ENCODE measurements at regions not wholly inside any gene's neighbourhood (a gene's known extent, or its start where the extent isn't known, plus 50 kb on each side); places are given as distances from the start of the nearest gene placed in this dataset.

GRCh38 chr12:127401536-127401935, 865.4 kb upstream of the TMEM132C start:
- H3K18ac ChIP-seq (ENCODE audit: extremely low read depth, low read length): no peak overlapping the region
- TF ChIP-seq HDAC6 (IDR thresholded peaks at IDR 0.05; ENCODE audit: low read depth, low read length) (no peak), SP4 (IDR thresholded peaks at IDR 0.05; ENCODE audit: low read length) (no peak), BCL11A (IDR thresholded peaks at IDR 0.05; ENCODE audit: low read depth in 2 of 2, low read length in 2 of 2) (no peak), PHF8 (conservative IDR thresholded peaks at IDR 0.05; ENCODE audit: low read depth, low read length) (no peak), ASH2L (IDR thresholded peaks at IDR 0.05; ENCODE audit: low read length) (no peak)
- H3K23me2 ChIP-seq (ENCODE audit: low read depth, low read length): no peaks in the 10 kb centered on the region
- H3K27ac ChIP-seq (ENCODE audit: low read depth, low read length): no peak overlapping the region
- DNase-seq (ENCODE audit: low read depth in 1 of 2, low spot score in 2 of 2): no peak
- H3K23ac ChIP-seq (ENCODE audit: insufficient read length): no peak overlapping the region
- H2BK5ac ChIP-seq (ENCODE audit: low read depth, low read length): no peak overlapping the region
- no peaks in the 10 kb centered on the region for H3K79me2 ChIP-seq (ENCODE audit: control insufficient read depth in 1 of 2, insufficient read depth in 2 of 2, low read length in 2 of 2)
- no peak overlapping the region for H2BK12ac ChIP-seq (ENCODE audit: low read depth, low read length)
- ChIA-PET POLR2A (ENCODE audit: partially characterized antibody) (no interaction called here), CTCF (ENCODE audit: partially characterized antibody) (no interaction called here)
- H4K20me1 ChIP-seq (replicated peaks in 1 of 2; ENCODE audit: control insufficient read depth in 1 of 2, insufficient read depth in 2 of 2, low read length in 2 of 2): no peaks in the 10 kb centered on the region
- no peak overlapping the region for H3K56ac ChIP-seq (replicated peaks; ENCODE audit: insufficient read length, low read depth, low read length)
- H2AFZ ChIP-seq (ENCODE audit: low read length): no peak overlapping the region; the same call in 1 of the 2 replicates
- no peak overlapping the region for H3K4me3 ChIP-seq (ENCODE audit: extremely low read depth in 1 of 4, insufficient read depth in 2 of 4, low read depth in 3 of 4, low read length in 4 of 4)
- H4K8ac ChIP-seq (ENCODE audit: extremely low read depth, insufficient read depth, low read length): no peak overlapping the region
- no peaks in the 10 kb centered on the region for H3K79me1 ChIP-seq (ENCODE audit: low read depth, low read length)
- no peaks in the 10 kb centered on the region for H3K9me3 ChIP-seq (ENCODE audit: insufficient read depth in 2 of 2, low read depth in 1 of 2, low read length in 1 of 2)
- H4K91ac ChIP-seq (replicated peaks; ENCODE audit: insufficient read length, low read length): no peak overlapping the region
- H2AK5ac ChIP-seq (ENCODE audit: low read depth, low read length): no peak overlapping the region
- no peaks in the 10 kb centered on the region for H3K36me3 ChIP-seq (ENCODE audit: control insufficient read depth in 2 of 4, insufficient read depth in 4 of 4, low read length in 3 of 4)
- no peak overlapping the region for H3K14ac ChIP-seq (ENCODE audit: insufficient read length)
- no peak overlapping the region for H4K5ac ChIP-seq (ENCODE audit: insufficient read length, low read depth, low read length)
- no peaks in the 10 kb centered on the region for H3K27me3 ChIP-seq (replicated peaks in 1 of 4; ENCODE audit: control insufficient read depth in 3 of 4, extremely low read depth in 1 of 4, insufficient read depth in 3 of 4, low read length in 3 of 4)
- no peak overlapping the region for H3K9ac ChIP-seq (replicated peaks in 1 of 4; ENCODE audit: extremely low read depth in 1 of 4, low read depth in 3 of 4, low read length in 3 of 4)
- no peak overlapping the region for H2BK120ac ChIP-seq (replicated peaks; ENCODE audit: low read depth, low read length)
- H3K4me1 ChIP-seq (replicated peaks in 1 of 4; ENCODE audit: control insufficient read depth in 3 of 4, insufficient read depth in 4 of 4, low read length in 3 of 4): no peaks in the 10 kb centered on the region
- no peak overlapping the region for H2BK20ac ChIP-seq (ENCODE audit: low read length)
- 91% methylated on average over 5 of the region's 5 CpGs; no CpG with 5 or more reads in 1 of the 2 experiments for WGBS, 2 experiments (ENCODE audit: extremely low coverage in 1 of 2, insufficient coverage in 1 of 2, insufficient read length in 1 of 2, insufficient replicate concordance in 2 of 2, low coverage in 1 of 2, low lambda C conversion rate in 2 of 2, missing lambda C conversion rate in 1 of 2)
- no peak overlapping the region for H3K4ac ChIP-seq (replicated peaks; ENCODE audit: insufficient read length, low read depth, low read length)
- no peak for FAIRE-seq
- H2BK15ac ChIP-seq (ENCODE audit: low read length): no peak overlapping the region
- no peak overlapping the region for H3K4me2 ChIP-seq (ENCODE audit: insufficient read depth in 1 of 2, low read depth in 2 of 2, low read length in 2 of 2)
